Stimulated activated CD4-positive, alpha-beta T cell treated with anti-CD3 and anti-CD28 coated beads, TNF-alpha, amount 100 ng/mL, for 48 hours (primary cell): ENCODE measurements at regions not wholly inside any gene's neighbourhood (a gene's known extent, or its start where the extent isn't known, plus 50 kb on each side); places are given as distances from the start of the nearest gene placed in this dataset.
"Not testable (repeated sequence)": the region's sequence is repeated elsewhere in the genome, so short reads cannot be mapped to it uniquely, and the experiment has no call there.

Experiments used
- DNase-seq, 3 donors: peaks; one replicate each; pipeline ENCODE4 v3.0.0-alpha.2; 2020; ENCODE audit warnings: low read depth in 3 of 3

- DNase-seq: no peak
Measured at GRCh38 chr5:89850513-89850865, 559.1 kb downstream of the CETN3 start.

- DNase-seq: no peak
Measured at GRCh38 chr5:89849830-89850512, 559.6 kb downstream of the CETN3 start.

- DNase-seq: no peak
Measured at GRCh38 chr5:89847743-89848142, 561.8 kb downstream of the CETN3 start.

GRCh38 chr5:89844548-89844947 lies 565.0 kb downstream of the CETN3 start:
- DNase-seq: no peak

- no peak for DNase-seq
Measured at GRCh38 chr5:89842531-89842930, 567.0 kb downstream of the CETN3 start.

- DNase-seq: no peak
Measured at GRCh38 chr5:89840906-89841305, 568.6 kb downstream of the CETN3 start.

GRCh38 chr5:89830691-89831090 lies 578.9 kb downstream of the CETN3 start:
- DNase-seq: no peak

- DNase-seq: no peak
Measured at GRCh38 chr5:89827960-89828359, 581.6 kb downstream of the CETN3 start.

- DNase-seq: no peak
Measured at GRCh38 chr5:89827359-89827758, 582.2 kb downstream of the CETN3 start.

- DNase-seq: no peak
Measured at GRCh38 chr5:89826938-89827337, 582.6 kb downstream of the CETN3 start.

- DNase-seq: no peak
Measured at GRCh38 chr5:89823046-89823445, 586.5 kb downstream of the CETN3 start.

- no peak for DNase-seq
Measured at GRCh38 chr5:89817841-89818240, 591.7 kb downstream of the CETN3 start.

- DNase-seq: no peak
Measured at GRCh38 chr5:89816038-89816437, 593.5 kb downstream of the CETN3 start.

GRCh38 chr5:89800735-89801134 lies 608.8 kb downstream of the CETN3 start:
- DNase-seq: not testable (repeated sequence)

- DNase-seq: not testable (repeated sequence)
Measured at GRCh38 chr5:89794504-89794903, 615.1 kb downstream of the CETN3 start.

- not testable (repeated sequence) for DNase-seq
Measured at GRCh38 chr5:89779734-89780133, 629.8 kb downstream of the CETN3 start.

GRCh38 chr5:89777758-89778157 lies 631.8 kb downstream of the CETN3 start:
- DNase-seq: no peak

- no peak for DNase-seq
Measured at GRCh38 chr5:89769975-89770374, 639.6 kb downstream of the CETN3 start.

- DNase-seq: no peak
Measured at GRCh38 chr5:89759802-89760201, 649.8 kb downstream of the CETN3 start.

GRCh38 chr5:89758146-89758545 lies 651.4 kb downstream of the CETN3 start:
- DNase-seq: no peak

GRCh38 chr5:89756955-89757354 lies 652.6 kb downstream of the CETN3 start:
- no peak for DNase-seq

GRCh38 chr5:89755024-89755423 lies 654.5 kb downstream of the CETN3 start:
- DNase-seq: no peak

- no peak for DNase-seq
Measured at GRCh38 chr5:89735082-89735481, 674.5 kb downstream of the CETN3 start.

GRCh38 chr5:89733772-89734171 lies 675.8 kb downstream of the CETN3 start:
- DNase-seq: no peak
